GM23338 (cell line): ENCODE measurements at regions not wholly inside any gene's neighbourhood (a gene's known extent, or its start where the extent isn't known, plus 50 kb on each side); places are given as distances from the start of the nearest gene placed in this dataset.

ENCODE experiments used
- CTCF ChIP-seq, 2 experiments: fragments of 200-600 bp in 1 of 2; sonication (generic) in 1 of 2; conservative IDR thresholded peaks; 2 replicates each; pipeline versions ENCODE4 v1.5.1 to v1.6.1; 2016 to 2017; ENCODE audit warnings: antibody characterized with exemption in 2 of 2, low read depth in 2 of 2, mild to moderate bottlenecking in 2 of 2, moderate library complexity in 1 of 2
- EZH2phosphoT487 ChIP-seq: fragments of 200-600 bp; sonication (generic); IDR thresholded peaks from one replicate; pipeline ENCODE4 v1.8.1; 2018; ENCODE audit warnings: antibody characterized with exemption; ENCODE audit not compliant: unreplicated experiment

- TF ChIP-seq EZH2phosphoT487 (no peak), CTCF (conservative IDR thresholded peaks at IDR 0.05; ENCODE audit: low read depth in 2 of 2) (peak; percentile 51 to 69)
These were observed 435.6 kb downstream of the PCDH10 start for GRCh38 chr4:133584714-133585113.
